ENCODE measurements at regions not wholly inside any gene's neighbourhood (a gene's known extent, or its start where the extent isn't known, plus 50 kb on each side); places are given as distances from the start of the nearest gene placed in this dataset.
"Not testable (repeated sequence)": the region's sequence is repeated elsewhere in the genome, so short reads cannot be mapped to it uniquely, and the experiment has no call there.

DNA sequence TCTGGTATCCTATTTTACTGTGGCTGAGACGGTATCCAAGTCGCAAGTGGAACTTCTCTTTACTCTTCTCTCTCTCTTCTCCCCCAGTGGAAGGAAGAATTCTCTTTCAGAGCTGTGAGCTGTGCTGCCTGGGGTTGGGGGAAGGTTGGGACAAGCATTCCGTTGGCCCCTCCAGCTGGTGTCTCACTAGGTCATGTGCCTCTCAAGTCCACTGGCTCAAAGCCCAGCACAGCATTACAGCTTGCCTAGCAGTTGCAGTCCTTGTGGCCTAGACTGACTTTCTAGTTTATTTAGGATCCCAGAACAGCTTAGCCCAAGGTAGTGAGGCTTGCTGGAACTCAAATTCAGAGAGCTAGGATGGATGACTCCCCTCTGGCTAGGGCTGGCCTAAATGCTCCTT, 76.1 kb upstream of the SPATA16 start:
- no peak for DNase-seq (ENCODE audit: low spot score)

DNA sequence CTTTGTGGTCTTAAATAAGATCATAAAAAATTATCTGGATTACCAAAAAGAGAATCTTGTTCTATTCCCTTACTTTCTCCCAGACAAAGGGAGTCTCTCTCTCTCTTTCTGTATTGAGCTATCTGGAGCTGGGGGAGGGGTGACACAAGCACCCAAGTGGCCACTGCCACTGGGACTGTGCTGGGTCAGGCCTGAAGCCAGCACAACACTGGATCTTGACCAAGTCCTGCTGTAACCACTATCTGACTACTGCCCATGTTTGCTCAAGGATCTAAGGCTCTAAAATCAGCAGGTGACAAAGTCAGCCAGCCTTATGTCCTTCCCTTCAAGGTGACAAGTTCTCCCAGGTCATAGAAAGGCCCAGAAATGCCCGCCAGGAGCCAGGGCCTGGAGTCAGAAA, 75.0 kb upstream of the SPATA16 start:
- no peak for DNase-seq (ENCODE audit: low spot score)

DNA sequence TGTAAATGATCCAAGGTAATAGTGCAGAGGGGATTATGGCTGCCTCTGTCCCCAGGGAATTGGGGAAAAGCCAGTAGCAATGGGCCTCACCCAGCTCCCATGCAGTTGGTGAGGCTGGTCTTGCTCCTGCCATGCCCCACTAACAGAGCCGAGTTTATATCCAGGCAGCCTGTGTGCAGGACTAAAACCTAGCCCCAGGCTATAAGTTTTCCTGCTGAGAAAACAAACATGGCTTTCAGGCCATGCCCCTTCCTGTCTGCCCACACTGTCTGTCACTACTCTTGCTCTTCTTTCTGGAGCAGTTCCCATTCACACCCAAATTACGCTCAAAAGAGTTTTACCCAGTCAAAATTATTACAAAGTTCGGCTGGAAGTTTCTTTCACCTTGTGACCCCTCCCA, 73.5 kb upstream of the SPATA16 start:
- DNase-seq (ENCODE audit: low spot score), result no peak

DNA sequence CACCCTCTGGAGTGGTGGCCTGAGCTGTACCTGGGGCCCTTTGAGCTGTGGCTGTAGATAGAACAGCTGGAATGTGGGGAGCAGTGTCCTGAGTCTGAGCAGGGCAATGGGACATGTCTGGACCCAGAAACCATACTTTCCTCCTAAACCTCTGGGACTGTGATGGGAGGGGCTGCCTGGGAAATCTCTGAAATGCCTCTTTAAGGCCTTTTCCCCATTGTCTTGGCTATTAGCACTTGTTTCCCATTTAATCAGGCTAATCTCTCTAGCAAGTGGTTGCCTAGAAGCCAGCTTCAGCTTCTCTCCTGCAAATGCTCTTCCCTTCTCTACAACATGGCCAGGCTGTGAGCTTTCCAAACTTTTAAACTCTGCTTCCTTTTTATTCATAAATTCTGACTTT, 58.5 kb upstream of the SPATA16 start:
- DNase-seq (ENCODE audit: low spot score), result no peak

DNA sequence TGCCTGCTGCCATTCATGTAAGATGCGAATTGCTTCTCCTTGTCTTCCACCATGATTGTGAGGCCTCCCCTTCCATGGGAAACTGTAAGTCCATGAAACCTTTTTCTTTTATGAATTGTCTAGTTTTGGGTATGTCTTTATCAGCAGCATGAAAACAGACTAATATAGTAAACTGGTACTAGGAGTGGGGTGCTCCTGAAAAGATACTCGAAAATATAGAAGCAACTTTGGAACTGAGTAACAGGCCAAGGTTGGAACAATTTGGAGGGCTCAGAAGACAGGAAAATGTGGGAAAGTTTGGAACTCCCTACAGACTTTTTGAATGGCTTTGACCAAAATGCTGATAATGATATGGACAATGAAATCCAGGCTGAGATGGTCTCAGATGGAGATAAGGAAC, 53.8 kb upstream of the SPATA16 start:
- DNase-seq (ENCODE audit: low spot score), result not testable (repeated sequence)

DNA sequence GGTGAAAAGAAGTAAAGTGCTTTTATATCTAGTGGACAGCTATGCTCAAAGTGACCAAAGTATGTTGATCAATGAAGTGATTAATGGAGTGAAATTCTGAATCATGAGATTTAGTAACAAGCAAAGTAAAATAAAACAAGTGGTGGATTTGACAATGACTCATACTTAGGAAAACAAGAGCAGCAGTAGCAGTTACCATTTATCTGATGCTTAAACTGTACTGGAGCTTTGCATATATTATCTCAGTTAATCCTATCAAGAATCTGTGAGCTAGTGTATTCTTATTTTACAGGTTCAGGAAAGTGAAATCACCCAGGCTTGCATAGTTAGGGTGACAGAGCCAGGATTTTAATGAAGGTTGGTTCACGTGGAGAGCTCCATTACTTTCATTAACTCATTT, 50.6 kb upstream of the SPATA16 start:
- DNase-seq (ENCODE audit: low spot score), result no peak

All from HT-29 (cell line).